GM12878 (cell line): ENCODE measurements at regions not wholly inside any gene's neighbourhood (a gene's known extent, or its start where the extent isn't known, plus 50 kb on each side); places are given as distances from the start of the nearest gene placed in this dataset.

Experiments used
- CTCF ChIP-seq, 3 experiments: IDR thresholded peaks in 2 of 3; conservative IDR thresholded peaks in 1 of 3; 2 replicates each; pipeline ENCODE4 v1.5.1; 2011; ENCODE audit warnings: low read depth in 3 of 3, low read length in 3 of 3, mild to moderate bottlenecking in 3 of 3, control low read depth in 2 of 3, moderate library complexity in 2 of 3, inconsistent platforms in 1 of 3, mixed read lengths in 1 of 3; ENCODE audit not compliant: control insufficient read depth in 2 of 3, insufficient read depth in 1 of 3; ENCODE audit errors: extremely low read depth in 1 of 3
- EP300 ChIP-seq, 2 experiments: fragments of 150-350 bp in 1 of 2; IDR thresholded peaks; 2 replicates each; pipeline ENCODE4 v1.6.1; 2011 to 2012; ENCODE audit warnings: low read depth in 2 of 2, low read length in 2 of 2, borderline replicate concordance in 1 of 2, improper control_type of control experiment in 1 of 2, inconsistent platforms in 1 of 2; ENCODE audit not compliant: control insufficient read depth in 1 of 2
- EZH2 ChIP-seq: IDR thresholded peaks from 2 replicates; pipeline ENCODE4 v1.6.1; 2012; ENCODE audit warnings: low read depth, mild to moderate bottlenecking, control low read depth, inconsistent platforms, low read length, borderline replicate concordance; ENCODE audit not compliant: control insufficient read depth
- JUND ChIP-seq: IDR thresholded peaks from 2 replicates; pipeline ENCODE4 v1.6.1; 2012; ENCODE audit warnings: low read depth, mild to moderate bottlenecking, low read length, improper control_type of control experiment, moderate library complexity
- PBX3 ChIP-seq: IDR thresholded peaks from 2 replicates; pipeline ENCODE4 v1.6.1; 2011; ENCODE audit warnings: mild to moderate bottlenecking, low read depth, low read length, moderate library complexity; ENCODE audit not compliant: insufficient replicate concordance
- SMC3 ChIP-seq: IDR thresholded peaks from 2 replicates; pipeline ENCODE4 v1.6.1; 2011; ENCODE audit warnings: low read length, improper control_type of control experiment, borderline replicate concordance
- ZSCAN29 ChIP-seq: fragments of 450-650 bp; IDR thresholded peaks from 2 replicates; pipeline ENCODE4 v1.6.1; 2017; ENCODE audit warnings: mild to moderate bottlenecking, moderate library complexity

- no peak for TF ChIP-seq CTCF (IDR thresholded peaks at IDR 0.05 in 2 of 3, conservative IDR thresholded peaks at IDR 0.05 in 1 of 3; ENCODE audit: control insufficient read depth in 2 of 3, extremely low read depth in 1 of 3, insufficient read depth in 1 of 3, low read depth in 3 of 3, low read length in 3 of 3)
- no peak for TF ChIP-seq PBX3
- no peak for TF ChIP-seq EZH2
- TF ChIP-seq EP300 (IDR thresholded peaks at IDR 0.05; ENCODE audit: borderline replicate concordance in 1 of 2, control insufficient read depth in 1 of 2, low read depth in 2 of 2, low read length in 2 of 2): no peak
- TF ChIP-seq SMC3: no peak
- TF ChIP-seq ZSCAN29: no peak
- no peak for TF ChIP-seq JUND
These were observed 112.6 kb downstream of the TMEM170B start for GRCh38 chr6:11650025-11650696.
